B cell (primary cell): ENCODE measurements at regions not wholly inside any gene's neighbourhood (a gene's known extent, or its start where the extent isn't known, plus 50 kb on each side); places are given as distances from the start of the nearest gene placed in this dataset.

Experiments
- CTCF ChIP-seq: fragments of 200-600 bp; IDR thresholded peaks from one replicate; pipeline ENCODE4 v1.8.0; 2022; ENCODE audit warnings: antibody characterized with exemption, mild to moderate bottlenecking
- EZH2 ChIP-seq: IDR thresholded peaks from 2 replicates; pipeline ENCODE4 v1.6.1; 2012; ENCODE audit warnings: borderline replicate concordance, low read depth, mild to moderate bottlenecking, moderate library complexity, low read length; ENCODE audit not compliant: insufficient read depth, poor library complexity, severe bottlenecking

GRCh38 chr20:10794765-10795164, 121.0 kb upstream of the JAG1 start:
- TF ChIP-seq CTCF (no peak), EZH2 (no peak)
